Sigmoid colon (tissue), 3 donors: ENCODE measurements at regions not wholly inside any gene's neighbourhood (a gene's known extent, or its start where the extent isn't known, plus 50 kb on each side); places are given as distances from the start of the nearest gene placed in this dataset.
"Not testable (repeated sequence)": the region's sequence is repeated elsewhere in the genome, so short reads cannot be mapped to it uniquely, and the experiment has no call there.

Experiments used
- POLR2A ChIP-seq, 2 donors: fragments of 450-650 bp; IDR thresholded peaks; one replicate each; pipeline ENCODE4 v1.6.1; 2016; ENCODE audit warnings: antibody characterized with exemption in 2 of 2, mild to moderate bottlenecking in 2 of 2, moderate library complexity in 2 of 2
- TF ChIP-seq, protein P1 (sequence below), 4 experiments: fragments of 450-650 bp in 3 of 4; fragments of 200-600 bp in 1 of 4; IDR thresholded peaks; one replicate each; pipeline ENCODE4 v1.5.1; 2016 to 2019; ENCODE audit warnings: antibody characterized with exemption in 4 of 4, mild to moderate bottlenecking in 3 of 4, moderate library complexity in 2 of 4

DNA sequence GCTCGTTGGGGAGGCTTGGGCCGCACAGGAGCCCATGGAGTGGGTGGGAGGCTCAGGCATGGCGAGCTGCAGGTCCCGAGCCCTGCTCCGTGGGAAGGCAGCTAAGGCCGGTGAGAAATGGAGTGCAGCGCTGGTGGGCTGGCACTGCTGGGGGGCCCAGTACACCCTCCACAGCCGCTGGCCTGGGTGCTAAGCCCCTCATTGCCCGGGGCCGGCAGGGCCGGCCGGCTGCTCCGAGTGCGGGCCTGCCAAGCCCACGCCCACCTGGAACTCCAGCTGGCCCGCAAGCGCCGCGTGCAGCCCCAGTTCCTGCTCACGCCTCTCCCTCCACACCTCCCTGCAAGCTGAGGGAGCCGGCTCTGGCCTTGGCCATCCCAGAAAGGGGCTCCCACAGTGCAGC is 573.3 kb downstream of the KIF4B start:
- TF ChIP-seq POLR2A (IDR thresholded peaks at IDR 0.05) = not testable (repeated sequence)
- TF ChIP-seq, protein P1, sequence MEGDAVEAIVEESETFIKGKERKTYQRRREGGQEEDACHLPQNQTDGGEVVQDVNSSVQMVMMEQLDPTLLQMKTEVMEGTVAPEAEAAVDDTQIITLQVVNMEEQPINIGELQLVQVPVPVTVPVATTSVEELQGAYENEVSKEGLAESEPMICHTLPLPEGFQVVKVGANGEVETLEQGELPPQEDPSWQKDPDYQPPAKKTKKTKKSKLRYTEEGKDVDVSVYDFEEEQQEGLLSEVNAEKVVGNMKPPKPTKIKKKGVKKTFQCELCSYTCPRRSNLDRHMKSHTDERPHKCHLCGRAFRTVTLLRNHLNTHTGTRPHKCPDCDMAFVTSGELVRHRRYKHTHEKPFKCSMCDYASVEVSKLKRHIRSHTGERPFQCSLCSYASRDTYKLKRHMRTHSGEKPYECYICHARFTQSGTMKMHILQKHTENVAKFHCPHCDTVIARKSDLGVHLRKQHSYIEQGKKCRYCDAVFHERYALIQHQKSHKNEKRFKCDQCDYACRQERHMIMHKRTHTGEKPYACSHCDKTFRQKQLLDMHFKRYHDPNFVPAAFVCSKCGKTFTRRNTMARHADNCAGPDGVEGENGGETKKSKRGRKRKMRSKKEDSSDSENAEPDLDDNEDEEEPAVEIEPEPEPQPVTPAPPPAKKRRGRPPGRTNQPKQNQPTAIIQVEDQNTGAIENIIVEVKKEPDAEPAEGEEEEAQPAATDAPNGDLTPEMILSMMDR (IDR thresholded peaks at IDR 0.05) = not testable (repeated sequence)
